Loucy (cell line): ENCODE measurements at regions not wholly inside any gene's neighbourhood (a gene's known extent, or its start where the extent isn't known, plus 50 kb on each side); places are given as distances from the start of the nearest gene placed in this dataset.

Experiments
- EZH2phosphoT487 ChIP-seq: fragments of 200-600 bp; IDR thresholded peaks from 2 replicates; pipeline ENCODE4 v1.6.1; 2018; ENCODE audit warnings: antibody characterized with exemption, mild to moderate bottlenecking, moderate library complexity, borderline replicate concordance
- TF ChIP-seq, protein P1 (sequence below): fragments of 200-600 bp; sonication (generic); conservative IDR thresholded peaks from 2 replicates; pipeline ENCODE4 v1.5.1; 2014; ENCODE audit warnings: mild to moderate bottlenecking, antibody characterized with exemption, low read length

DNA sequence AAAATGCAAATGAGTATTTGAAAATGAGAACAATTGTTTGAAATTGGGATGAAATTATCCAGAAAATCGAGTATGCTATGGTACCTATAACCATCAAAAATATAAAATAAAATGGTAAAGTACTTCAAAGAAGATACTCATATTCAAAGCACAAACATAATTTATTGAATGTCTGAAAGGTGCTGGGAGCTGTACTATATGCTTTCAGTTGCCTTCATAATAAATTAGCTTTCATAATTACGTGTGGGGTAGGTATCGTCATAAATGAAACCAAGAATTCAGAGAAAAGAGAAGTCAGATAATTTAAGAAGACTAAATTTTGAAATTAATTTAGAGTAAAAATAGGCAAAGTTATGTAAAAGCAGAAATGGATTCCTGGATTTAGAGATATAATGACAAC, 721.9 kb upstream of the ACVR2A start:
- TF ChIP-seq, protein P1, sequence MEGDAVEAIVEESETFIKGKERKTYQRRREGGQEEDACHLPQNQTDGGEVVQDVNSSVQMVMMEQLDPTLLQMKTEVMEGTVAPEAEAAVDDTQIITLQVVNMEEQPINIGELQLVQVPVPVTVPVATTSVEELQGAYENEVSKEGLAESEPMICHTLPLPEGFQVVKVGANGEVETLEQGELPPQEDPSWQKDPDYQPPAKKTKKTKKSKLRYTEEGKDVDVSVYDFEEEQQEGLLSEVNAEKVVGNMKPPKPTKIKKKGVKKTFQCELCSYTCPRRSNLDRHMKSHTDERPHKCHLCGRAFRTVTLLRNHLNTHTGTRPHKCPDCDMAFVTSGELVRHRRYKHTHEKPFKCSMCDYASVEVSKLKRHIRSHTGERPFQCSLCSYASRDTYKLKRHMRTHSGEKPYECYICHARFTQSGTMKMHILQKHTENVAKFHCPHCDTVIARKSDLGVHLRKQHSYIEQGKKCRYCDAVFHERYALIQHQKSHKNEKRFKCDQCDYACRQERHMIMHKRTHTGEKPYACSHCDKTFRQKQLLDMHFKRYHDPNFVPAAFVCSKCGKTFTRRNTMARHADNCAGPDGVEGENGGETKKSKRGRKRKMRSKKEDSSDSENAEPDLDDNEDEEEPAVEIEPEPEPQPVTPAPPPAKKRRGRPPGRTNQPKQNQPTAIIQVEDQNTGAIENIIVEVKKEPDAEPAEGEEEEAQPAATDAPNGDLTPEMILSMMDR: no peak
- TF ChIP-seq EZH2phosphoT487: no peak
